ENCODE measurements at regions not wholly inside any gene's neighbourhood (a gene's known extent, or its start where the extent isn't known, plus 50 kb on each side); places are given as distances from the start of the nearest gene placed in this dataset.

- TF ChIP-seq EP300 (IDR thresholded peaks at IDR 0.05; ENCODE audit: low read depth) = no peak
- TF ChIP-seq POLR2A (IDR thresholded peaks at IDR 0.05) = no peak
Observed at GRCh38 chr18:42228581-42228980, 273.5 kb downstream of the PIK3C3 start.
